ENCODE measurements at regions not wholly inside any gene's neighbourhood (a gene's known extent, or its start where the extent isn't known, plus 50 kb on each side); places are given as distances from the start of the nearest gene placed in this dataset.

- no peak for TF ChIP-seq FOXP2 (optimal IDR thresholded peaks at IDR 0.05; ENCODE audit: control extremely low read depth, extremely low read length, insufficient read depth)
- no peak for TF ChIP-seq POLR2AphosphoS5 (IDR thresholded peaks at IDR 0.05; ENCODE audit: borderline replicate concordance, low read depth, low read length)
Measured at GRCh38 chr2:173568054-173568453, 213.4 kb downstream of the CDCA7 start.
